OCI-M1 (cell line): ENCODE measurements at regions not wholly inside any gene's neighbourhood (a gene's known extent, or its start where the extent isn't known, plus 50 kb on each side); places are given as distances from the start of the nearest gene placed in this dataset.
A peak's percentile ranks its signal among the peaks of the same experiment; 100 is the strongest.
"Not testable (repeated sequence)": the region's sequence is repeated elsewhere in the genome, so short reads cannot be mapped to it uniquely, and the experiment has no call there.

Experiments
- DNase-seq: peaks from one replicate; lab custom pipeline; 2025; lab: John Stamatoyannopoulos, UW

DNA sequence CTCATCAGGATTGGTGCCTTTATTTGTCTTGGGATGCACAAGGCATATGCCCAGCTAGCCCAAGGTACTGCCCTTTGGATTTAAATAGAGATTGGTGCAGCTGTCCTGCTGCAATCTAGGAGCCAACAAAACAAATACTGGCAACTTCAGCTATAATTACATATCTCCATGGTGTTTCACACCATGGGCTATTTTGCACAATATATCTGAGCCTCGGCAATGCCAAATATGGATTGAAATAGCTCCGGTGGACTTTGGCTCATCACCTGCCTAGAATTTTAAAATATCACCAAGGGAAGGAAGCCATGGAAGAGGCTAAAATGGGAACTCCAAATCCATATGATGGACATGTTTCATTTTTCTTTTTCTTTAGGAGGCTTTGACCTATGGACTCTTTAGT lies 367.8 kb upstream of the UMPS start:
- DNase-seq, result no peak

DNA sequence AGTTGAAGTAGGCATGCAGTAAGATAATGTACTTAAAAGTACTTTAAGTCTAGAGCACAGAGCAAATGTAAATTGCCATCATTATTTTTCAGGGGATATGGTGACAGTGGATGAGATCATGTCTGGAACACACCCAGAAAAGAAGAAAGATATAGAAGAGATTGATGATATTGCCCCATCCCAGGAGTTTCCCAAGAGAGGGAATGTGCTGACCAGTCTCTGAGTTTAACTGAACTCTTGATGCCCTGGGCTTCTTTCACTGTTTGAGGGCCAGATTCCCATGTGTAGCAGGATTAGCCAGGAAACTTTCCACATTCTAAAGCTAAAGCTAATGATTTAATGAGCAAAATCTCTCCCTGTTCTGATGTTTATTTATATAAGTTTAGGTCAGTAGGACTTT lies 366.8 kb upstream of the UMPS start:
- no peak for DNase-seq

DNA sequence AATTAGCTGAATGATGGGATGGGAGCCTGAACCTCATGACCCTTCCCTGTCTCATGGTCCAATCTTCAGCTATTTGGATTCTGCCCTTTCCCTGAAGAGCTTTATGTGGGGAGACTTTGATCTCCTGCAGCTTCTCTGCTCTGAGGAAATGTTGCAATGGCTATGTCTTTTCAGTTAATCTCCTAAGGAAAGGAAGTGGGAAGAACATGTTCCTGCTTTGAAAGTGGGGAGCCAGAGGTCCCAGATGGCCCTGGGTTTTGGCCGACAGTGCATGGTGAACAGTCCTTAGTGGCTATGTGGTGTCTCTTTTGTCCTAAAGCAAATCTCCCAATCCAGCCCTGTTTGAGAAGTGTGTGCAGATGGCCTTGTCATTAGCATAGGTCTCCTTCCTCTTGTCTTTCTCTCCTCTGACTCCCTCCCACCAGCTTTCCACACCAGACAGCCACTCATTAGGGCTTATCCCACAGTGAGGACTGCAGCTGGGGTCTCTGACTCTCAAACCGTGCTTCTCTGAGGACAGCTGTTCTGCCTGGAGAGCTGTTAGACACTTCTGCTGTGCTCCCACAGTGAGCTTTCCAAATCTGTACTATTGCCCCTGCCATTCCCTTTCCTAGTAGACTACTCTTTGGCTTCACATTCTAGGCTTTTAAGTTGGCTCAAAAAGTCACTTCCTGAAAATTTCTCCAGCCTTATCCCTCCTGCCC lies 365.8 kb upstream of the UMPS start:
- DNase-seq, result no peak

DNA sequence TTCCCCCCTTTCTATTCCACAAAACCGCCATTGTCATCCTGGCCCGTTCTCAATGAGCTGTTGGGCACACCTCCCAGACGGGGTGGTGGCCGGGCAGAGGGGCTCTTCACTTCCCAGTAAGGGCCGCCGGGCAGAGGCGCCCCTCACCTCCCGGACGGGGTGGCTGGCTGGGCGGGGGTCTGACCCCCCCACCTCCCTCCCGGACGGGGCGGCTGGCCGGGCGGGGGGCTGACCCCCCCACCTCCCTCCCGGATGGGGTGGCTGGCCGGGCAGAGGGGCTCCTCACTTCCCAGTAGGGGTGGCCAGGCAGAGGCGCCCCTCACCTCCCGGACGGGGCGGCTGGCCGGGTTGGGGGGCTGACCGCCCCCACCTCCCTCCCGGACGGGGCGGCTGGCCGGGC lies 363.6 kb upstream of the UMPS start:
- not testable (repeated sequence) for DNase-seq

DNA sequence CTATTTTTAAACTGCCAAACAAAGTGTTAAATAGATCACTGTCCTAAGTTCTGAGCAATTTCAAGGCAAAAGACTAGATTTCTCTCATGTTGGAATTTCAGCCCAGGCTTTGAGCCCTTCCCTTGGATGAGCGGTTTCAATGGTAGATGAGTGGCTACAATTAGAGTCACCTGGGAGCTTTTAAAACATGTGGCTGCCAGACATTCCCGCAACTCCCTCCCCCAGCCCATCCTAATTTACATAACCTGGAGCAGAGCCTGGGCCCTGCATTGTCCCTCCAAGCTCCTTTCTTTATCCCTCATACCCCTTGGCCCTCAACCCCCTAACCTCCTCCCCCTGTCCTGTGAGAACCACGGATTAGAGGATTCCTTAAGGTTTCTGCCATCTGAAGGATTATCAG lies 357.5 kb upstream of the UMPS start:
- DNase-seq, result no peak

DNA sequence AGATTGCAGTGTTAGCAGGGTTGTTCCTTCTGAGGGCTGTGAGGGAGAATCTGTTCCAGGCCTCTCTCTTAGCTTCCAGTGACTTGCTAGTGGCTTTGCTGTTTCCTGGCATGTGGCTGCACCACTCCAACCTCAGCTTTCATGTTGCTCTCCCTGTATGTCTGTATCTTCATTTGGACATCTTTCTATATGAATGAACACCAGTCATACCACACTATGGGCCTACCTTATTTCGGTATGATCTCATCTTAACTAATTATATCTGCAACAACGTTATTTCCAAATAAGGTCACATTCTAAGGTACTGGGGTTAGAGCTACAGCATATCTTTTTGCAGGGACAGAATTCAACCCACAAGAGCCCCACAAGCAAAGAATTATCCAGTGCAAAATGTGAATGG lies 356.7 kb upstream of the UMPS start:
- DNase-seq, result no peak

DNA sequence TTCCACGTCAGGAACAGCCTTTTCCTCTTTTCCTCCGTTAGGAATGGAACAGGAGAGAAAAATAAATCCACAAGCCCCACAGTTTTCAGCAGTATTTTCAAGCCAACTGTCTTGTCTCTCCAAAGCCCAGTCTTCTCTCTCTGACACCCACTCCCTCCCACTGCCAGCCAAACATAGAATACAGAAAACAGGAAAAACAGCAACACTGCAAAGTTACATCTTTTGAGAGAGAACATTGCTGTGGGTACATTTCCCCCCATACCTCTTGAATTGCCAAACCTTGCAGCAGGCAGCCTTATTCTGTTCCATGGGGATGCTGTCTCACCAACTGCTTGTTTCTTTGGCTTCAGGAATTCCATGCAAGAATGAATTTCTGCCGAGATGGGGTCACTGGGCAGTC lies 355.7 kb upstream of the UMPS start:
- no peak for DNase-seq

DNA sequence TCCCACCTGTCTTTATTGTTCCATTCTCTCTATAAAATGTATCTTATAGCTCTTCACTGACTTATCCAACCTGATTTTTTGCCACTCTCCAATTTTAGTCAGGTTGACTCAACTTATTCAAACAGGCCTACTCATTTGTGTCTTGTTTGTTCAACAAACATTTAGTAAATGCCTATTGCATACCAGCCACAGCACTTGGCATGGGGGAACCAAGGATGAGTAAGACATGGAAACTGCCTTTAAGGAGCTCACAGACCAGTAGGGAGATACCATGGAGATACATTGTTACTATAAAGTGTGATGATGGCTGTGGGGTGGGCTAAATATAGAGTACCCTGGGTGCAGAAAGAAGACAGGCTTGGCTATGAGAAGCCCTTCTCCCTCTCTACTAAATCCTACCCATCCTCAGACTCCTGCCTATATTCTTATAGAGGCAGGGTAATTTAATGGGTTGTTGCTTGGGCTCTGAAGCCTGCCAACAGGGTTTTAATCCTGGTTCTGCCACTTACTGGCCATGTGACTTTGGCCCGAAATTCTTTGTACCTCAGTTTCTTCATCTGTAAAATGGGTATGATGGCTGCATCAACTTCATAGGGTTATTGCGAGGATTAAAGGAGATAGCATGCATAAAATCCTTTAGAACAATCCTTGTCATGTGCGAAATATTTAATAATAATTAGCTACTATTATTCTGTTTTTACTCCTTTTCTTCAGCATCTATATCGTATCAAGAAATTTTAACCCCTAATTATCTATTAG lies 348.5 kb upstream of the UMPS start:
- DNase-seq, result no peak

DNA sequence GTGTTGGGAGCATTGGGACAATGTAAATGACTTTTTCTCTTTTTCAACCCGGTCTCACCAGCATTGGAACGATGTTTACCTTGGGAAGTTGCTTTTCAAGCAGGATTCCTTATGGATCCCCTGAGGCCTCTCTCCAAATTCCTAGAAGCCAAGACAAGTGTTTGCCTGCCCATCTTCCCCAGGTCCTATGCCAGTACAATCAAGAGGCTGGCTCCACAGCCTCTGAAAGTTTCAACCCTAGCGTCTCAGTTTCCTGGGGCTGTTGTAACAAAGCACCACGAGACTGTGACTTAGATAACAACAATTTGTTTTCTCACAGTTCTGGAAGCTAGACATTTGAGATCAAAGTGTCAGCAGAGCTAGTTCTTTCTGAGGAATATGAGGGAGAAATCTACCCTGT lies 347.2 kb upstream of the UMPS start:
- DNase-seq, result no peak

DNA sequence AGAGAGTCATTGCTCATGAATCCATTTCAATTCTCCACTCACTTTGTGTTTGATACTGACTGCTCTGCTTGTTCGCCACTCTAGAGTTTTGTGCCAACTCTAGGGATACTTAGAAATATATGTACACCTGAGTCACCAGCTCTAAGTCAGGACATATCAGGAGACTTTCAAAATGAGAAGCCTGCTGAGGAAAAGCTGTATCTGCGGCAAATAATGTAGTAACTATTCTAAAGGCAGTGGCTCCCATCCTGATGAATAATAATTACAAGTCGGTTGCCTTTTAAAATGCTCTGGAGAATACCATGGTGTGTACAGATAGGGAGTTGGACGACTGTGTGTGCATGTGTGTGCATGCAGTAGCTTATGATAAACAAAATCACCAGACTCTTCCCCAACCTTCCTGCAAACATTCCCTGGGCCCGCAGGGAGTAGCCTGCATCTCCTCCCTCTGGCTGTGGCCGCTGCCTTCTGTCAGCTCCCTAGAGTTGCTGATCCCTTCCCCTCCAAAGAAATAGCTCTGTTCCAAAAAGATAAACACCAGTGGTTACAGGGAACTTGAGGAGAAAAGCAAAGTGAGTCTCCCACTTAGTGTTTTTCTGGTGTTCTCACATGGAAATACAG lies 346.3 kb upstream of the UMPS start:
- DNase-seq, result no peak

DNA sequence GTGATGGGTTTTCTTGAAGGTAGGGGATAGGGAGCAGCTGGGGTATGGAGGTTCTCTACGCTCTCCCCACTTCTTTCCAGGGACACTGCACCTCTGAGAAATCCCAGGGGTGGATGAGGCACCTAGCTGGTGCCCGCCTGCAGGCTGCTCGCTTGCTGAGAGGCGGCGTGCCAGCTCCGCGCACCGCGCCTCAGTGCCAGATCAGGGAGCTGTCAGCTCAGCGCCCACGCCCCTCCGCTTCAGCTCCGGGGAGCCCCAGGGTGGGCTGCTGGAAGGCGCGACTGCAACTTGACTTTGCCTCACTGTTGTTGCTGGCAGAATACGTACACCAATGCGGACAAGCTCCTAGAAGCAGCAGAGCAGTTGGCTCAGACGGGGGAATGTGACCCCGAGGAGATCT lies 345.7 kb upstream of the UMPS start:
- no peak for DNase-seq

DNA sequence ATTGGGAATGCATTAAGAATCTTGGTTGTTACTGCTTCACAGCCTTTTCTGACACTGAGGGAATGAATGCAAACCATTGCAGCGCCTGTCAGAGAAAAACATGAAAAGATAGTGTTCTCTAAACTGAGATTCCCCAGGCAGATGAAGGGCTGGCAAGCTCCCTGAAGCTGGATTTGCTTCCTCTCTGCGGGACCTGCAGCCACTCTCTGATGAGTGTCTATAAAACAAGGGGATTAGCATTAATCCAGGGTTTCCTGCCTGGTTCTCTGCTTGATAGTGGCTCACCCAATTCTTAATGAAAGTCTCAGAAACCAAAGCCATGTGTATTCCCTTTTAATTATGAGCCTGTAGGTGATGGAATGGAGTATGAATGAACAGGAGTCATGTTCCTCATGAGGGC lies 344.3 kb upstream of the UMPS start:
- DNase-seq, result no peak

DNA sequence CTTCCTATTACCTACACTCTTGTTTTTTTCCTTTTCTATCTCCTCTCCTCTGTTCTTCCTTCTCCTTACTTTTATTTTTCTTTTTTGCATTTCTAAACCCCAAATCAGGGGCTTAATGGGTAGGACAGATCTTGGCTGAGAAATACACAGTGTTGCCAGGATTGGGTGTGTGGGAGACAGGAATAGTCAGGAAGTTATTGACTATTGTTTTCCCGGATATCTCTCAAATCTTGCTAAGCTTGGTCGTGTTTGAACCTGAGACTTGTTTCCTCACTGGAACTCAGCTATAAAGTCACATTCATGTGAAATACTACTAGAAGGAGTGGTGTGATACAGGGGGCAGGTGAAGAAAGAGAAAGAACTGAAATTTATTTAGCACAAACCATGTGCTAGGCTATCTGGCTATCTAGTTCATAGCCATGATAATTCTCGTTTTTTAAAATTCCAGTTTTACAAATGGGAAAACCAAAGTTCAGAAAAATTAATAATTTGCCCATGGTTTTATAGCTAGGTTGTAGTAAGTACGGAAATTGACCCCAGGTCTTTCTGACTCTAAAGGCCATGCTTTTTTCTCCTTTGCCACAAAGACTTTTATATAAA lies 343.2 kb upstream of the UMPS start:
- no peak for DNase-seq

DNA sequence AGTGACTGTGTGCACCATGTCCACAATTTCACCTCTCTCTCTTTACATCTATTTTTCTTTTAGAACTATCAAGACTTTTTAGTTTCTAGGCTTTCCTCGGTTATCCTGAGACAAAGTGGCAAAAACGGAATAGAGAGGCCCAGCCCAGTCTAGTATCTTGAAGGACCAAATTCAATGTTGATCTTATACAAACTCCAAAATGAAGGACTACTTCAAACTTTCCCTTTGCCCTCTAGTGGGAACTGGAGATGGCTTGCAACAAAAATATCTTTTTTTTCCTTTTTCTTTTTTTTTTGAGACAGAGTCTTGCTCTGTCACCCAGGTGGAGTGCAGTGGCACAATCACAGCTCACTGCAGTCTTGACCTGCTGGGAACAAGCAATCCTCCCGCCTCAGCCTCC lies 338.5 kb upstream of the UMPS start:
- no peak for DNase-seq

DNA sequence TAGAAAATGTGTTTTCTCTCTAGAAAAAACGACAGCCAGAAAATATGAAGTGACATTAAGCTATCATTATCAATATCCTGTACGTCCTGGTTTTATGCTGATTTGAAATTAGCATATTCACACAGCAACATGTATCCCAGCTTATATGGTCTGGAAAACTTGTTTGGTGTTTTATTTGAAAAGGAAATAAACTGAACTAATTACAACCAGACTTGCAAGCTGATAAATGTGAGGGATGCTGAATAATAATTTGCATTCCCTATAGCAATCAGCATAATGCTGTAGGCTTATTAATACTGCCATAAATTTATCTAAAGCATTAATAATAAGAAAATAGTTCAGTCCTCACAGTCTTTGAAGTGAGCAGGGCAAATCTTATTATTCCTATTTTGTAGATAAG lies 336.9 kb upstream of the UMPS start:
- no peak for DNase-seq

DNA sequence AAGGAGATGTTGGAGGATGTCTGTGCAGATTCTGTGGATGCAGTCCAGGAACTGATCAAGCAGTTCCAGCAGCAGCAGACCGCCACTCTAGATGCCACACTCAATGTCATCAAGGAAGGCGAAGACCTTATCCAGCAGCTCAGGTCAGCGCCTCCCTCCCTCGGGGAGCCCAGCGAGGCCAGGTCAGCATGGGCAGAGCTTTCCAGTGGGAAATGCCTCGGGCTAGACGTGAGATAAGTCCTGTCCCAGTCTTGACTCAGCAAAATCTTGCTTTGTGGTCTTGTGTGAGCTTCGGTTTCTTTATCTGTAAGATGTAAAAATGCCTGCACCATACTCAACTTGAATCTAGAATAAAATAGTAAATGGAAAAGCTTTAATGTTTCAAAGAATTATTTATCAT lies 335.1 kb upstream of the UMPS start:
- DNase-seq, result peak; percentile 62

DNA sequence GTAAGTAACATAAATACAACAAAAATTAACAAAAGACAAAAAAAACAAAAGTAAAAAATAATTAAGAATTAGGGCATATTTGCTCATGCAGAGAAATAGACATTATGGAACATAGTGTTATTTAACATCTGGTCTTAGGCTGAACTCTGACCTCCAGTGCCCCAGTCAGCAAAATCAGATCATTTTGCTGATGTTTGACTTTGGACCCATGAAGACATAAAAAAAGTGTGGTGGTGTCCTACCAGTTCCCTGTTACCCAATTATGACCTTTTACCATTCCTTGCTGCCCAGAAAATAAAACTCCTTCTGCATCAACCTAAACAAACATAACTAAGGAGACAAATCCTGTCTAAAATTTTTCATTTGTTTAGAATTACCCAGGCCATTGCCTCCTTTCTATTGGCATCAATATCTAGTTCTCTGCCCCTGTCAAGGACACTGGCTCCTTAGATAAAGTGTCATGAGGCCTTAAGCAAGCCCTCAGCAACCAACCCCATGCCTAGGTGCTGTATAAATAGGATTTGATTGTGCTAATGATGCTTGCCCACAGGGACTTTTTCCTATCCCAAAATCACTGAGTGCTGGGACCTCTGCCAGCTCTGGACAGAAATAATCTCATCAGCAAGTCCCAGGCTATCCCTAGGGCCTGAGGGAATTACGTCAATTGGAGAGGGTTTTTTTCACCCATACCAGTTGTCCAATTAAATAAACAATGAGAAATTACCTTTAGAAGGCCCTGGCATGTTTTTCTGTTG lies 334.5 kb upstream of the UMPS start:
- no peak for DNase-seq

DNA sequence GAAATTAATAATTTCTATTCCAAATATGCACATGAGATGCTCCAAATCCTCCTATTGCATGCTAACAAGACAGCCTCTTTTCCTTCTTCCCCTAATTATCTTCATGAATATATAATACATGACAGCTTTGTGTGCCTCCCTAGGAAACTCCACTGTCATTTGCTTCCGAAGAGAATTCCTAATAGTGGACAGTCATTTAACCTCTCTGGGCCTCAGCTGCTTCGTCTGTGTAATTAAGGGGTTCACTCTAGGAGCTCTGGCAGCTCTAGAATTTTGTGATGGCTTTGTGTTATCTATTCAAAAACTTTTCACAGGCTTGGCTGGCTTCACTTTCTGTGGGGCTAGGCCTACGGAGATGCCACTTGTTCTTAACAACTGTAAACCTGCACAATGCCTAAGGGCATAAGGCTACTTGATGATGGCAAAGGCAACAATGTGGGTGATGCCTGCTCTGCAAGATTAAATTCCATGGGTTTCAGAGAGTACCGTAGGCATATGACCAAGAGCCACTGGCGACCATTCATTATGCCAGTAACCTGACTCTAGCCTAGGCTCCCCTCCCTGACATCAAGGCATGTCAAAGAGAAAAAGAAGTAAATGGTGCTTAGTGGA lies 333.8 kb upstream of the UMPS start:
- DNase-seq, result no peak

DNA sequence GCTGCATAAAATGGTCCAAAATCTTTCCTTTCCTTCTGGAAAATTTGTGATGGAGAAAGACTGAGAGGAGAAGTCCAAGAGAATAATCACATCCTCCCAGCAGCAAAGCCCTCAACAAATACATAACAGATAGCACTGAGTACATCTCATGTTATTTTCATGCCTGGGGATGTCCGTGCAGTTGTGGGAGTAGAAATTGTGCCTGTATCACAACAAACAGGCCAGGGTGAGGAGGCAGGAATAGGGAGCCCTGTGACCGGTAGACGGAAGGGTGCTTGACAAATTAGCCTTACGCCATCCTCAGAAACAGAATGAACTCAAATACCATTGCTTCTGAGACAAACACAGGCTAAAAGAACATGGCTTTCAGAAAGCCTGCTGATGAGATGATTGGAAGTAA lies 333.2 kb upstream of the UMPS start:
- DNase-seq, result no peak

DNA sequence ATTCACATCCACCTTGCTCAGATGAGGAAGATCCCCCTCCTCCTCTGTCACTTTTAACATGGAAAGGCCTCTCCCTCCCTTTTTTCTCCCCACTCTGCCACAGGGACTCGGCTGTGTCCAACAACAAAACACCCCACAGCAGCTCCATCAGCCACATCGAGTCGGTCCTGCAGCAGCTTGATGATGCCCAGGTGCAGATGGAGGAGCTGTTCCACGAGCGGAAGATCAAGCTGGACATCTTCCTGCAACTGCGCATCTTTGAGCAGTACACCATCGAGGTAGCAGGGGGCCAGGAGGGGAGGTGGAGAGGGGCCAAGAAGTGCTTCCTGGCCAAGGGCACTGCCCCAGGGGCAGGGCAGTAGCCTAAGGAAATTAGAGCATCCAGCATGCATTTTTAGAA lies 331.7 kb upstream of the UMPS start:
- no peak for DNase-seq

DNA sequence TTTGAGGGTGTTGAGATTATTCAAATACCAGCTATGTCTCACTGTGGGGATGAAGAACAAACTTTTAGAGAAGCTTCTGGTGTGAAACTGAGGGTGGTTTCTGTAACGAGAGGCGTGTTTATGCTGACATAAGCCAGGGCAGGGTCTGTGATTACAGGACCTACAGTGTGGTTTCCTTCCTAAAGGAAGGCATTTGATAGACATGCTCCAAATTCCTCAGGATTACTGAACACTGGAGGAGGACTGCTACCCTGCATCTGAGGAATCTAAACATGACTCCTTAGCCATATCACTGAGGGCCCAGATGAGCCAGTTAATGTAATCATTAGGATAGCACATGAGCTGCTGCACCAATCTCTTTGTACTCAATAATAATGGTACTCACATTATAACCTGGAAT lies 328.4 kb upstream of the UMPS start:
- no peak for DNase-seq

DNA sequence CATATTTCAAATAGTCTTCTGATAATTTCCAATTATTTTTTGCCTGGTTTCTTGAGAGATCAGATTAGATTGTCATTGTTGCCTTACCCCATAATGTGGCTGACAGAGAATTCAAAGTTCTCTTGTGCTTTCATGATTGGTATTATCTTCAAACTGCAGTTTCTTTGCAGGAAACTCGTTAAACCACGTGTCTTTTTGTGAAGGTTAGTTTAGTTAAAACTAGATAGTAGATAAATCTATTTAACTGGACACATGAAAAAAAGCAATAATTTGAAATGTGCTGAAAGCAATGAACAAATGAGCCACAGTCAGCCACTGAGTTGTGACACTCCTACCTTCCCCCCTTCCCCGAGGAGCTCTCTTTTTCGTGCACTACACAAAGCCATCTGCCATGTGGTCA lies 327.5 kb upstream of the UMPS start:
- DNase-seq, result peak; percentile 42
